ENCODE measurements at regions not wholly inside any gene's neighbourhood (a gene's known extent, or its start where the extent isn't known, plus 50 kb on each side); places are given as distances from the start of the nearest gene placed in this dataset.

- no peaks in the 10 kb centered on the region for H3K4me1 Mint-ChIP-seq (ENCODE audit: low read depth)
- no peak overlapping the region for H3K4me3 Mint-ChIP-seq
- no peaks in the 10 kb centered on the region for H3K36me3 Mint-ChIP-seq (ENCODE audit: low read depth)
- peaks cover 8% of the 10 kb centered on the region for H3K27me3 Mint-ChIP-seq (ENCODE audit: low read depth)
- peaks cover 2% of the 10 kb centered on the region for H3K9me3 Mint-ChIP-seq
- H3K27ac Mint-ChIP-seq: no peak overlapping the region
Observed at GRCh38 chr2:11031876-11032275, 120.1 kb downstream of the KCNF1 start.

- Mint-ChIP-seq H3K9me3 (peaks cover 7% of the 10 kb centered on the region), H3K4me1 (ENCODE audit: low read depth) (no peaks in the 10 kb centered on the region), H3K36me3 (ENCODE audit: low read depth) (no peaks in the 10 kb centered on the region), H3K27me3 (ENCODE audit: low read depth) (peaks cover 13% of the 10 kb centered on the region), H3K27ac (no peak overlapping the region), H3K4me3 (no peak overlapping the region)
Observed at GRCh38 chr2:11032396-11032795, 120.7 kb downstream of the KCNF1 start.

GRCh38 chr2:11033114-11033513 is 121.4 kb downstream of the KCNF1 start:
- no peak overlapping the region for H3K4me3 Mint-ChIP-seq
- H3K9me3 Mint-ChIP-seq: peaks cover 12% of the 10 kb centered on the region
- no peaks in the 10 kb centered on the region for H3K4me1 Mint-ChIP-seq (ENCODE audit: low read depth)

GRCh38 chr2:11038641-11039040 is 116.6 kb upstream of the SLC66A3 start:
- no peak overlapping the region for H3K4me3 Mint-ChIP-seq
- H3K4me1 Mint-ChIP-seq (ENCODE audit: low read depth): no peaks in the 10 kb centered on the region
- H3K27me3 Mint-ChIP-seq (ENCODE audit: low read depth): peaks cover 23% of the 10 kb centered on the region
- no peak overlapping the region for H3K27ac Mint-ChIP-seq
- H3K36me3 Mint-ChIP-seq (ENCODE audit: low read depth): no peaks in the 10 kb centered on the region
- peaks cover 30% of the 10 kb centered on the region for H3K9me3 Mint-ChIP-seq

More at GRCh38 chr2:11033114-11033513, 121.4 kb downstream of the KCNF1 start:
- Mint-ChIP-seq H3K27me3 (ENCODE audit: low read depth) (peaks cover 19% of the 10 kb centered on the region), H3K27ac (no peak overlapping the region), H3K36me3 (ENCODE audit: low read depth) (no peaks in the 10 kb centered on the region)

GRCh38 chr2:11040992-11041391 is 114.3 kb upstream of the SLC66A3 start:
- Mint-ChIP-seq H3K9me3 (peaks cover 30% of the 10 kb centered on the region), H3K4me3 (no peak overlapping the region), H3K4me1 (ENCODE audit: low read depth) (no peaks in the 10 kb centered on the region), H3K36me3 (ENCODE audit: low read depth) (no peaks in the 10 kb centered on the region), H3K27ac (no peak overlapping the region), H3K27me3 (ENCODE audit: low read depth) (peaks cover 29% of the 10 kb centered on the region)

- Mint-ChIP-seq H3K36me3 (ENCODE audit: low read depth) (no peaks in the 10 kb centered on the region), H3K27me3 (ENCODE audit: low read depth) (peaks cover 12% of the 10 kb centered on the region), H3K9me3 (peaks cover 20% of the 10 kb centered on the region), H3K27ac (no peak overlapping the region), H3K4me1 (ENCODE audit: low read depth) (no peaks in the 10 kb centered on the region), H3K4me3 (no peak overlapping the region)
Observed at GRCh38 chr2:11042841-11043240, 112.4 kb upstream of the SLC66A3 start.

- H3K27ac Mint-ChIP-seq: no peak overlapping the region
- peaks cover 16% of the 10 kb centered on the region for H3K9me3 Mint-ChIP-seq
- H3K4me1 Mint-ChIP-seq (ENCODE audit: low read depth): no peaks in the 10 kb centered on the region
- H3K27me3 Mint-ChIP-seq (ENCODE audit: low read depth): peaks cover 11% of the 10 kb centered on the region
- no peaks in the 10 kb centered on the region for H3K36me3 Mint-ChIP-seq (ENCODE audit: low read depth)
- no peak overlapping the region for H3K4me3 Mint-ChIP-seq
Observed at GRCh38 chr2:11043245-11043644, 112.0 kb upstream of the SLC66A3 start.

- no peak overlapping the region for H3K4me3 Mint-ChIP-seq
- H3K36me3 Mint-ChIP-seq (ENCODE audit: low read depth): no peaks in the 10 kb centered on the region
- H3K27me3 Mint-ChIP-seq (ENCODE audit: low read depth): peaks cover 11% of the 10 kb centered on the region
- peaks cover 8% of the 10 kb centered on the region for H3K9me3 Mint-ChIP-seq
- H3K4me1 Mint-ChIP-seq (ENCODE audit: low read depth): no peaks in the 10 kb centered on the region
- H3K27ac Mint-ChIP-seq: no peak overlapping the region
Observed at GRCh38 chr2:11044201-11044600, 111.1 kb upstream of the SLC66A3 start.

- Mint-ChIP-seq H3K4me3 (no peak overlapping the region), H3K36me3 (ENCODE audit: low read depth) (no peaks in the 10 kb centered on the region), H3K27ac (no peak overlapping the region), H3K27me3 (ENCODE audit: low read depth) (peaks cover 11% of the 10 kb centered on the region), H3K4me1 (ENCODE audit: low read depth) (no peaks in the 10 kb centered on the region), H3K9me3 (no peaks in the 10 kb centered on the region)
Observed at GRCh38 chr2:11045294-11045693, 110.0 kb upstream of the SLC66A3 start.

- Mint-ChIP-seq H3K4me3 (no peak overlapping the region), H3K36me3 (ENCODE audit: low read depth) (no peaks in the 10 kb centered on the region), H3K27ac (no peak overlapping the region), H3K9me3 (no peaks in the 10 kb centered on the region), H3K4me1 (ENCODE audit: low read depth) (no peaks in the 10 kb centered on the region), H3K27me3 (ENCODE audit: low read depth) (peaks cover 7% of the 10 kb centered on the region)
Observed at GRCh38 chr2:11048335-11049008, 106.8 kb upstream of the SLC66A3 start.

GRCh38 chr2:11050565-11050964 is 104.7 kb upstream of the SLC66A3 start:
- H3K27me3 Mint-ChIP-seq (ENCODE audit: low read depth): no peaks in the 10 kb centered on the region
- no peaks in the 10 kb centered on the region for H3K4me1 Mint-ChIP-seq (ENCODE audit: low read depth)
- no peak overlapping the region for H3K4me3 Mint-ChIP-seq
- no peaks in the 10 kb centered on the region for H3K9me3 Mint-ChIP-seq
- H3K27ac Mint-ChIP-seq: no peak overlapping the region
- H3K36me3 Mint-ChIP-seq (ENCODE audit: low read depth): no peaks in the 10 kb centered on the region

GRCh38 chr2:11051280-11051679 is 104.0 kb upstream of the SLC66A3 start:
- no peak overlapping the region for H3K4me3 Mint-ChIP-seq
- H3K27me3 Mint-ChIP-seq (ENCODE audit: low read depth): no peaks in the 10 kb centered on the region
- no peaks in the 10 kb centered on the region for H3K9me3 Mint-ChIP-seq
- H3K36me3 Mint-ChIP-seq (ENCODE audit: low read depth): no peaks in the 10 kb centered on the region
- no peak overlapping the region for H3K27ac Mint-ChIP-seq
- no peaks in the 10 kb centered on the region for H3K4me1 Mint-ChIP-seq (ENCODE audit: low read depth)

- Mint-ChIP-seq H3K4me1 (ENCODE audit: low read depth) (no peaks in the 10 kb centered on the region), H3K36me3 (ENCODE audit: low read depth) (no peaks in the 10 kb centered on the region), H3K27ac (no peak overlapping the region), H3K9me3 (no peaks in the 10 kb centered on the region), H3K4me3 (no peak overlapping the region), H3K27me3 (ENCODE audit: low read depth) (no peaks in the 10 kb centered on the region)
Observed at GRCh38 chr2:11053546-11053945, 101.7 kb upstream of the SLC66A3 start.

GRCh38 chr2:11054783-11055678 is 100.2 kb upstream of the SLC66A3 start:
- Mint-ChIP-seq H3K27me3 (ENCODE audit: low read depth) (peaks cover under 1% of the 10 kb centered on the region), H3K36me3 (ENCODE audit: low read depth) (no peaks in the 10 kb centered on the region), H3K4me3 (no peak overlapping the region), H3K9me3 (peaks cover under 1% of the 10 kb centered on the region), H3K27ac (no peak overlapping the region), H3K4me1 (ENCODE audit: low read depth) (no peaks in the 10 kb centered on the region)

- no peak overlapping the region for H3K4me3 Mint-ChIP-seq
- H3K9me3 Mint-ChIP-seq: peaks cover 7% of the 10 kb centered on the region
Observed at GRCh38 chr2:11055679-11056215, 99.5 kb upstream of the SLC66A3 start.

More at GRCh38 chr2:11055679-11056215, 99.5 kb upstream of the SLC66A3 start:
- Mint-ChIP-seq H3K4me1 (ENCODE audit: low read depth) (no peaks in the 10 kb centered on the region), H3K36me3 (ENCODE audit: low read depth) (peaks cover 2% of the 10 kb centered on the region), H3K27me3 (ENCODE audit: low read depth) (peaks cover 7% of the 10 kb centered on the region), H3K27ac (no peak overlapping the region)

Data from T-helper 1 cell treated with Interleukin-12 subunit alpha and Interleukin-12 subunit beta and Interleukin-4 antibody, amounts not matched to agents 30 μg/mL and 1 μg/mL, for 36 hours (primary cell).